ENCODE measurements at regions not wholly inside any gene's neighbourhood (a gene's known extent, or its start where the extent isn't known, plus 50 kb on each side); places are given as distances from the start of the nearest gene placed in this dataset.
"Not testable (repeated sequence)": the region's sequence is repeated elsewhere in the genome, so short reads cannot be mapped to it uniquely, and the experiment has no call there.

DNA sequence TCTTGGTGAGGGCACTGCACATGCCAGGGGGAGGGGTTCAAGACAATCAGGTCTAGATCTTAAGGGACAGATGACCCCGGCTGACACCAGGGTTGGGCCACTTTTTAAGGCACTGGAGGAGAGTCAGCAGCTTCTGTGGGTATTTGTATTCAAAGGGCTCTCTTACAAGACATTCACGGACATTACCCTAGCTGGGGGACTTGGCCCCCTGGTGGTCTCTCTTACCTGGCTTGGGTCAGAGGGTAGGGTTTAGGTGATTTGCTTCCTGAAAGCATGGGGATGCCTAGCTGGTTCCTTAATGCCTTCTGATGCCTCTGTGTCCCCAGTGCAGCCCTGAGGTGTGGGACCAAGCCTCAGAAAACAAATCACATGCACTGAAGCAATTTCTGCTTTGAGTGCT is 354.7 kb downstream of the CDC5L start:
- no peak for DNase-seq (ENCODE audit: low spot score)

DNA sequence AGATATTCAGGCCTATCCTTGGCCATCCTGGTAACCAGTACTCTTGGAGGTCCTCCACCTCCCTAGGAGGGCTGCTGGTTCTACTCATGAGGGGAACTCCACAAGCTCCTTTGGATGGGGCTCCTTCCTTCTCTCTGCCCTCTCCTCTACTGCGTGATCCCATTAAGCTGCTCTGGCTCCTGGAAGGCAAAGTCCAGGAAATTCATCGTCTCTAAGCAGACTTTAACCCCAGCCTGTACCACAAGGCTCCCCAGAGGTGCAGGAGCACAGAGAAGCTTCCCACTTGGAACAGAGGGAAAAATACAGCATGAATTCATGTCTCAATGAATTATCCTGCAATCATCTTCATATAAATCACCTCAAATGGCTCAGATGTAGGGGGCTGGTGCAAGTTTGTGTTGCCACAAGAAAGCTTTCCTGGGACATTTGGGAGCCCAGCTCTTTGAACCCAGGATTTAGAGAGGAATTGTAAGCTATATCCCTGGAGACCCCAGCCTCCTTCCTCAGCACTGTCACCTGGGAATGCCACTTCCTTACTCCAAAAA is 355.4 kb downstream of the CDC5L start:
- no peak for DNase-seq (ENCODE audit: low spot score)

DNA sequence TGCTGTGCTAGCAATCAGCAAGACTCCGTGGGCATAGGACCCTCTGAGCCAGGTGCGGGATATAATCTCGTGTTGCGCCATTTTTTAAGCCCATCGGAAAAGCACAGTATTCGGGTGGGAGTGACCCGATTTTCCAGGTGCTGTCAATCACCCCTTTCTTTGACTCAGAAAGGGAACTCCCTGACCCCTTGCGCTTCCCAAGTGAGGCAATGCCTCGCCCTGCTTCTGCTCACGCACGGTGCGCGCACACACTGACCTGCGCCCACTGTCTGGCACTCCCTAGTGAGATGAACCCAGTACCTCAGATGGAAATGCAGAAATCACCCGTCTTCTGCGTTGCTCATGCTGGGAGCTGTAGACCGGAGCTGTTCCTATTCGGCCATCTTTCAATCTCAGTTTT is 372.6 kb downstream of the CDC5L start:
- not testable (repeated sequence) for DNase-seq (ENCODE audit: low spot score)

DNA sequence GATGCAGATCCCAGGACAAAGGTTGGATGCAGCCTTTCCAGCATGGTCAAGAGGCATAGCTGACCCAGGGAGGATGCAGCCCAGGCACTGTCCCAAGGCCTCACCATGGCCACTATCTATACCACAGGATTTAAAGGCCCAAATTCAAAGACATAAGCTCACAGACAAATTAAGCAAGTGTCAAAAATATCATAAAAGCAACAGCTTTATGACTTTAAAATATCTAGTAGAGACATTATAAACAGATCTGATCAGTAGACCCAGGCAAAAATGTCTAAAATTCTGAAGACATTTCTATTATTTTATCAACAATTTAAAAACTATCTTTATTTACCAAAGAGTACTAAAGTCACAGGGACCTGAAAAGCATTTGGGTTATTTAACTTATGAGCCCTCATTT is 373.5 kb downstream of the CDC5L start:
- no peak for DNase-seq (ENCODE audit: low spot score)

DNA sequence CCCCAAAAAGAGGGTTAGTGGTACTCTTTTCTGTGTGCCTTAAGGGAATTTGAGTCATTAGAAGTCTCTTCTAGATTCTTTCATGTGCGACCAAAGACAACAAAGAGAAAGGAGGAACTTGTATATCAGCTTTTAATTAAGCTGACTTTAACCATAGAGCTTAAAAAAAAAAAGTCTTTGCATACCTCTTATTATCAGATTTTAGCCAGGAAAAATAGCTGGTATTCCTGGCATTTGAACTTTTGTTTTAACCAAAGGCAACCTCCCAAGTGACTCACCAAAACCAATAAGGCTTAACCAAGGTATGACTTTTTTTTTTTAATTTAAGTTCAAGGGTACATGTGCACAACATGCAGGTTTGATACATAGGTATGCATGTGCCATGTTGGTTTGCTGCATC is 375.0 kb downstream of the CDC5L start:
- no peak for DNase-seq (ENCODE audit: low spot score)

DNA sequence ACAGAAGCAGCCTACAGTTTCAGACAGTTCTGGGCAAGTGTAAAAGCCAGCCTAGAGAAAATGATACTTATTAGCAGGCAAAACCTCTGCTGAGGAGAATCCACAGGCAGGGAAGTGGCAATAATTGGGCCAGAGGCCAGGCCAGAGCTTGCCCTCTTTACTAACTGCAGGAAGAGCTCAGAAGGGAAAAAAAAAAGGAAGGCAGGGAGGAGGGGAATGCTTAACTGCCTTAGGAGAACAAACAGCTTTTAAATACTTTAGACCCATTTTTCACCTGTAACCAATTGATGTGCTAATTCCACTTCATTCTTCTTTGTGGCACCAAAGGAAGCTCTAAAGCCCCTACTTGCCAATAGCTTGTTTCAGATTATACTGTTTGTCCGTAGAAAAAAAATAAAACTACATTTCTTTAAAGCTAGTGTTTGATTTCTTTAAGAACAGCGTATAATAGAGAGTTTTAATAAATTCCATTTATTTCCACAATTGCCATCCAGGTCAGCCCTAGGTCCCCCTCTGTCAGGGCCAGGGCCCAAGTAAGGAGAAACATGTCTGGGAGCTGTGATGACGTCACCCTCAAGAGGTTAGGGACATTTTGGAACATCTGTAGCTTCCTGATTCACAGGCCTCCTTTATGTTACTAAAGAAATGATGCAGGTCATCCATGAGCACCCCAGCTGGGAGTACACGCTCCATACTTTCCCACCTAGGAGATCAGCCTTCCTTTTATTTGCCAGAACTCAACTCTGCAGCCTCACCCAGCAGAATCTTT is 384.3 kb downstream of the CDC5L start:
- DNase-seq (ENCODE audit: low spot score), result no peak

DNA sequence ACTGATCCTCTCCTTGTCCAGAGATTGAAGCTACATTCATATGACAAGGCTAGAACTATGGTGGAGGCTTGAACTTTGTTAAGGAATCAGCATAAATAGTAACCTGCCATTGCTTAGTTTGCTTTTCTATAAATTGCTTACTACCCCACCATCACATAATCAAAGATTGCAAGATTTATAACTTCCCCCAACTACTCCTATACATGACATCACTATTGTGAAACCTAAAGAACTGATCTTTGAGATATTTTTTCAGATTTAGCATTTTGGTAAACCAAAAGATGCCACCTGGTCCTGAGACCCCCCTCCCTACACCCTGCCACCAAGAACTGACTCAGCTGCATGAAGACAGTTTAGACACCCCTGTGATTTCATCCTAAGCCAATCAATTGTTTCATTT is 385.3 kb downstream of the CDC5L start:
- DNase-seq (ENCODE audit: low spot score), result no peak

DNA sequence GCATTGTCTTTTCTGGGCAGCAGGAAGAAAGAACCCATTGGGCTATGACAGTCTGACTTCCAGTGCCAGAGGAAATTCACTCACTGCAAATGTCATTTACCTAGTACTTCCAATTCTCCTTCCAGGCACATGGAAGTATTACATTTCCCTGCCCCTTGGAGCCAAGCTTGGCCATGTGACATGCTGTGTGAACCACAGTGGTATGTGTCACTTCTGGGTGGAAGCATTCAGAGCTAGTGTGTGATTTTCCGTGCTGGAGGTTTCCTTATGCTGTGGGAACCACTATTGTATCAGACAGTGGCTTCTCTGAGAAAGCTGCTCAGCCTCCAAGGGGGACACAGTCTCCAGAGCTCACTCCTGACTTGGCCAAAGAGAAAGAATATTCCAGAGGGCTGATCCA is 387.6 kb downstream of the CDC5L start:
- no peak for DNase-seq (ENCODE audit: low spot score)

DNA sequence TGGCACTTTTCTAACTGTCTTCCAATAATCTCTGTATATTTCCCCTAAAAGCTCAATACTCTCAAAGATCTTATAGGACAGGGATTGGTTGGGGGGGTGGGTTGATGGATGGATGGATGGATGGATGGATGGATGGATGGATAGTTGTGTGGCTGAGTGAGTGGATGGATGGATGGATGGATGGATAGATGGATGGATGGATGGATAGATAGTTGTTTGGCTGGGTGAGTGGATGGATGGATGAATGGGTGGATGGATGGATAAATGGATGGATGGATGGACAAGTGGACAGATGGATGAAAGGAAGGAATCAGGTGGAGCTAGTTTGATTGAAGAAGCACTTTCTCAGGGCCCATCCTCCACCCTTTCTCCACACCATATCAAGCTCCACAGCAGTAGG is 388.8 kb downstream of the CDC5L start:
- DNase-seq (ENCODE audit: low spot score), result no peak

DNA sequence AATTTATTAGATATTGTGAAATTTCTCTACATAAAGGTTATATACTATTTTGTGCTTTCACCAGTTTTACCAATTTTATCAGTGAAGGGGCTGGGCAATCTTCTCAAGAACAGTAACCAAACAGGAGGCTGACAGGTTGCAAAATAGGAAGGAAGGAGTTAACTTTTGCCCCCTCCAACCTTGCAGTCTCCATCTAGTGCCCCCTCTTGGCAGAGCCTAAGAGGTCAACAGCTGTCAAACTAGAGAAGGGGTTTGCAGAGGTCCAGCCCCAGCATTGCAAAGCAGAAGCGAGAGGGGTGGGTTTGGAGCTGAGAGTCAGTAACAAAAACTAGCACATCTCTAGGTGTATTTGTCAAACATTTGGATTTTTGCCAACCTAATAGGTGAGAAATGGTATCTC is 391.0 kb downstream of the CDC5L start:
- no peak for DNase-seq (ENCODE audit: low spot score)
